Tibial artery (tissue), 4 donors: ENCODE measurements at regions not wholly inside any gene's neighbourhood (a gene's known extent, or its start where the extent isn't known, plus 50 kb on each side); places are given as distances from the start of the nearest gene placed in this dataset.
A peak's percentile ranks its signal among the peaks of the same experiment; 100 is the strongest.
"Not testable (repeated sequence)": the region's sequence is repeated elsewhere in the genome, so short reads cannot be mapped to it uniquely, and the experiment has no call there.

Experiments
- DNase-seq, 2 donors: peaks; one replicate each; pipeline ENCODE4 v3.0.0-alpha.2; 2019
- H3K27ac ChIP-seq, 2 donors: fragments of 200-600 bp; sonication (generic) in 1 of 2; 1 replicate in 1 of 2; 2 replicates in 1 of 2; pipeline ENCODE4 v1.5.1; 2018 to 2019; ENCODE audit warnings: mild to moderate bottlenecking in 1 of 2
- H3K27me3 ChIP-seq, 2 donors: fragments of 200-600 bp; sonication (generic) in 1 of 2; one replicate each; pipeline versions ENCODE4 v1.5.1 to v1.6.0; 2016 to 2019
- H3K36me3 ChIP-seq, 3 donors: fragments of 200-600 bp; sonication (generic) in 2 of 3; one replicate each; pipeline ENCODE4 v1.5.1; 2016 to 2019; ENCODE audit warnings: mild to moderate bottlenecking in 2 of 3
- H3K4me1 ChIP-seq, 4 donors: fragments of 200-600 bp; sonication (generic) in 2 of 4; 1 replicate in 3 of 4; 2 replicates in 1 of 4; pipeline ENCODE4 v1.5.1; 2016 to 2019
- H3K4me3 ChIP-seq, 2 donors: fragments of 200-600 bp; sonication (generic) in 1 of 2; 1 replicate in 1 of 2; 2 replicates in 1 of 2; pipeline ENCODE4 v1.5.1; 2018 to 2019; ENCODE audit warnings: mild to moderate bottlenecking in 2 of 2
- H3K9me3 ChIP-seq, 3 donors: fragments of 200-600 bp; sonication (generic) in 1 of 3; one replicate each; pipeline ENCODE4 v1.5.1; 2016 to 2019
- intact Hi-C: fragments of 100-400 bp; cut with DNase I; formaldehyde crosslinking; loops from one replicate; pipeline ENCODE4 v1.15.0; 2023; ENCODE audit warnings: low total_unique reads
- TF ChIP-seq, protein P1 (sequence below), 2 experiments: fragments of 200-600 bp in 1 of 2; fragments of 450-650 bp in 1 of 2; IDR thresholded peaks; one replicate each; pipeline ENCODE4 v1.5.1; 2017 to 2019; ENCODE audit warnings: antibody characterized with exemption in 2 of 2, mild to moderate bottlenecking in 1 of 2, moderate library complexity in 1 of 2

DNA sequence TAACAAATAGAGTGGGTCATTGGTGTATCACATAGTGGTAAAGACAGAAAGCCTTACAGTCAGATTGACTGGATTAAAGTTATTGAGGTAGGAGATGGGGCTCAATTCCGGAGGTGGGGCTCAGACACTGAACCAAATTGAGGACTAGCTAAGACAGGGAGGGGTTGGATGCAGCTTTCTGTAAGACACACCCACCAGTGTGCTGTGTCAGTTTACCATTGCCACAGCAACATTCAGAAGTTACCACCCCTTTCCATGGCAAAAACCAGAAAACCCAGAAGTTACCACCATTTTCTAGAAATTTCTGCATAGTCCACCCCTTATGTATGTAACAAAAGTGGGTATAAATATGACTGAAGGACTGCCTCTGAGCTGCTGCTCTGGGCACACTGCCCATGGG lies 167.6 kb upstream of the TMEM72 start:
- Histone ChIP-seq H3K27me3 (no peaks in the 10 kb centered on the region), H3K36me3 (no peaks in the 10 kb centered on the region), H3K9me3 (no peaks in the 10 kb centered on the region), H3K4me1 (no peaks in the 10 kb centered on the region), H3K4me3 (no peak overlapping the region), H3K27ac (no peak overlapping the region)
- TF ChIP-seq, protein P1, sequence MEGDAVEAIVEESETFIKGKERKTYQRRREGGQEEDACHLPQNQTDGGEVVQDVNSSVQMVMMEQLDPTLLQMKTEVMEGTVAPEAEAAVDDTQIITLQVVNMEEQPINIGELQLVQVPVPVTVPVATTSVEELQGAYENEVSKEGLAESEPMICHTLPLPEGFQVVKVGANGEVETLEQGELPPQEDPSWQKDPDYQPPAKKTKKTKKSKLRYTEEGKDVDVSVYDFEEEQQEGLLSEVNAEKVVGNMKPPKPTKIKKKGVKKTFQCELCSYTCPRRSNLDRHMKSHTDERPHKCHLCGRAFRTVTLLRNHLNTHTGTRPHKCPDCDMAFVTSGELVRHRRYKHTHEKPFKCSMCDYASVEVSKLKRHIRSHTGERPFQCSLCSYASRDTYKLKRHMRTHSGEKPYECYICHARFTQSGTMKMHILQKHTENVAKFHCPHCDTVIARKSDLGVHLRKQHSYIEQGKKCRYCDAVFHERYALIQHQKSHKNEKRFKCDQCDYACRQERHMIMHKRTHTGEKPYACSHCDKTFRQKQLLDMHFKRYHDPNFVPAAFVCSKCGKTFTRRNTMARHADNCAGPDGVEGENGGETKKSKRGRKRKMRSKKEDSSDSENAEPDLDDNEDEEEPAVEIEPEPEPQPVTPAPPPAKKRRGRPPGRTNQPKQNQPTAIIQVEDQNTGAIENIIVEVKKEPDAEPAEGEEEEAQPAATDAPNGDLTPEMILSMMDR (IDR thresholded peaks at IDR 0.05) = no peak
- intact Hi-C loops = no loop called here
- no peak for DNase-seq

DNA sequence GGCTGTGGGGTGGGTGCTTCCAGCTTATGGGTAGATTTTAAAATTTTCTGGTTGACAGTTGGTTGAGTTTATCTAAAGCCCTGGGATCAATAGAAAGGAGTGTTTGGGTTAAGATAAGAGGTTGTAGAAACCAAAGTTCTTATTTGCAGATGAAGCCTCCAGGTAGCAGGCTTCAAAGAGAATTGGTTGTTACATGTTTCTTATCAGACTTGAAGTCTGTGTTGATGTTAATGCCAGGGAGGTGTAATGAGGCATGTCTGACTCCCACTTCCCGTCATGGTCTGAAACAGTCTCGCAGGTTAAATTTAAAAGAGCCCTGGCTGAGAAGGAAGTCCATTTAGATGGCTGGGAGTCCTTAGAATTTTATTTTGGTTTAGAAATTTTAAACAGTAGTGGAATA lies 165.2 kb upstream of the TMEM72 start:
- Histone ChIP-seq H3K36me3 (no peaks in the 10 kb centered on the region), H3K4me3 (no peak overlapping the region), H3K27me3 (no peaks in the 10 kb centered on the region), H3K9me3 (no peaks in the 10 kb centered on the region), H3K27ac (no peak overlapping the region), H3K4me1 (no peaks in the 10 kb centered on the region)
- TF ChIP-seq, protein P1 (IDR thresholded peaks at IDR 0.05) = no peak
- intact Hi-C loops = no loop called here
- no peak for DNase-seq

DNA sequence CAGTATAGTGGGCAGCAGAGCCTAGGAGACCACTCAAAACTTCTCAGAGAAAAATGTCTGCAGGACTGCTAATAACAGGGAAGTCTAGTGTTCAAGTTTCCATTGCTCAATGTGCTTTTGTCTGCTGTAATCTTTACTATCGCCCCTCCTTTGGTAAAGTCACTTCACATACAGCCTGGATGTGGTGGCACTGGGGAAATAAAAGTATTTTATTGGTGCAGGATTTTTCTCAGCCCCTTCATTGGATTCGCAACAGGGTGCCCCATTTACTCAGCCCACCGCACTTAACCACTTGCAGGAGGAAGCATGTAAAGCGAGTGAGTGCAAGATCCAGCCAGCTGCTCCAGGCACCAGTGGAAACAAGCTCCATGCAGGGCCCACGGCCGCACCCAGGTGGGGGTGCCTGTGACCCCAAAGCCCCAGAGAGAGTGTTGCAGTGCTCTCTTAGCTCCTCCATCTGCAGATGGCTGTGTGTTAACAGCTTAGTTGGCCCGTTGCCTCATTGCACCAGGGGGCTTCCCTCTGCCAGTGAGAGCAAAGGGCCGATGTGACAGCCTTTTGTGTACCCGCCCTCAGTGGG lies 163.5 kb upstream of the TMEM72 start:
- TF ChIP-seq, protein P1 (IDR thresholded peaks at IDR 0.05) = no peak
- no peaks in the 10 kb centered on the region for H3K9me3 ChIP-seq
- intact Hi-C loops = no loop called here
- H3K36me3 ChIP-seq = no peaks in the 10 kb centered on the region
- H3K4me1 ChIP-seq = peaks cover 0 to 8% (median 2%) of the 10 kb centered on the region in 4 donors
- H3K27ac ChIP-seq = no peak overlapping the region
- no peaks in the 10 kb centered on the region for H3K27me3 ChIP-seq
- no peak for DNase-seq
- no peak overlapping the region for H3K4me3 ChIP-seq

DNA sequence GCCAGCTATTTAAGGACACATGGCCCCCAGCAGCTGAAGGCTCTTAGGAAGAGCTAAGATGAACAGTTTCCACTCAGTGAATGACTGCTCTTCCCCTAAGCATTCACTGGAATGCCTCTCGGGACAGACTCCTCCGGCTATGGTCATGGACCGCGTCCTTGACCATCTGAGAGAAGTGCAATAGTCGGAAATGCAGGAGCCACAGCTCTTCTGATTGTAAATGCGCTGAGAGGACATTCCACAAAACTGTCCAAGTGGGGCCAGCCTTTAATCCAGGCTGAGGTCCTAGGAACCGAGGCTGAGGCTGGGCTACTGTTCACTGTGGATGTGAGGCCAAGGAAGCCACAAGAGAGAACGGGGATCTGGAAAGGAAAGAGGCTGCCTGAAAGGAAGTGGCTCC lies 162.0 kb upstream of the TMEM72 start:
- intact Hi-C loops = no loop called here
- TF ChIP-seq, protein P1 (IDR thresholded peaks at IDR 0.05) = no peak

DNA sequence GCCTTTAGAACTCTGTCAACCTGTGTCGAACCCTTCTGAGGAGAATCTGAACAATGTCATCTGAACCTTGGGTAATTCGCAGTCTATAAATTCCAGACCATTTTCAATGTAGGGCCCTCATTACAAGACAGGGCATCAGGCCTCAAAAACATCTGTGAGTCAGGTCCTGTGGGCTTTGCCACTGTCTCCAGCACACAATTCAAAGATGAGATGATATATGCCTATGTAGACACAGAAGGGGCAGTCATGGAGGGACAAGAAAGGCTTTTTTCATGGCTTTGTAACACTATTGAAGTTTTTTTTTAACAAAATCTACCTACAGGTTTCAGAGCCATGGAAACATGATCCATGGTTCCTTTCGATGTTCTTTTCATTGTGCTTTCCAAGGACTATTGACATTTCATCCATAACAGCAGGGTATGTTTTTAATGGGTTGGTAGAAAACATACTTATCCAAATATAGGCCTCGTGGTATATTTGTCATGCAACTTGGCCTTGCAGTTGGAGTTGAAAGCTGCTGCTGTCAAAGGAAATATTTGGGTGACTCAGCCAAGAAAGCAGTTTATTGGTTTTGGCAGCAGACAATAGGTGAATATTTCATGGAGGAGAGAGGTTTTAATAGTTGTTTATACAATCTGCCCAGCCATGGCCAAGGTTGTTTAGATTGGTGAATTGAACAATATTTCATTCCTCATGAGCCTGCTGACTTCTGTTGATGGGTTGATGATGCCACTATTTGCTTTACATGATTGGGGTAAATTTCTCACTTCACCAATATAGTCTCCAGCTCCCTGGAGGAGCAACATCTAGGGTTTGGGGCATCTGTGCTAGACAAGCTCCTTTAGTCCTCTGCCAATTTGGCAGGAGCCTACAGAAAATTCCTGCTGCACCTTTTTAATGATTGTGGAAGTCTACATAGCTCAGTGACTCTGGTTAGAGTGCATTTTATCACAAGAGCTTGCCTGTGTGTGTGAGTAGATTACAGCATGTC lies 158.4 kb upstream of the TMEM72 start:
- Histone ChIP-seq H3K36me3 (no peaks in the 10 kb centered on the region), H3K4me1 (peaks cover 0 to 34% (median 13%) of the 10 kb centered on the region in 4 donors), H3K4me3 (no peak overlapping the region), H3K27me3 (no peaks in the 10 kb centered on the region), H3K9me3 (no peaks in the 10 kb centered on the region), H3K27ac (peak overlapping the region in 1 of 2 donors; percentile 11)
- TF ChIP-seq, protein P1 (IDR thresholded peaks at IDR 0.05) = no peak
- intact Hi-C loops = no loop called here
- no peak for DNase-seq

More for the DNA sequence above, 162.0 kb upstream of the TMEM72 start:
- H3K27ac ChIP-seq = no peak overlapping the region
- no peaks in the 10 kb centered on the region for H3K36me3 ChIP-seq
- H3K4me1 ChIP-seq = peaks cover 0 to 20% (median 8%) of the 10 kb centered on the region in 4 donors
- H3K27me3 ChIP-seq = no peaks in the 10 kb centered on the region
- H3K9me3 ChIP-seq = no peaks in the 10 kb centered on the region
- no peak overlapping the region for H3K4me3 ChIP-seq
- no peak for DNase-seq

DNA sequence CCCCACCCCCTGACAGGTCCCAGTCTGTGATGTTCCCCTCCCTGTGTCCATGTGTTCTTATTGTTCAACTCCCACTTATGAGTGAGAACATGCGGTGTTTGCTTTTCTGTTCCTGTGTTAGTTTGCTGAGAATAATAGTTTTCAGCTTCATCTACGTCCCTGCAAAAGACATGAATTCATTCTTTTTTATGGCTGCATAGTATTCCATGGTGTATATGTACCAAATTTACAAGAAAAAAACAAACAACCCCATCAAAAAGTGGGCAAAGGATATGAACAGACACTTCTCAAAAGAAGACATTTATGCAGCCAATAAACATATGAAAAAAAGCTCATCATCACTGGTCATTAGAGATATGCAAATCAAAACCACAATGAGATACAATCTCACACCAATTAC lies 156.8 kb upstream of the TMEM72 start:
- not testable (repeated sequence) for H3K36me3 ChIP-seq, DNase-seq

More for the DNA sequence above, 156.8 kb upstream of the TMEM72 start:
- intact Hi-C loops, H3K27me3 ChIP-seq, H3K27ac ChIP-seq, H3K4me3 ChIP-seq, H3K9me3 ChIP-seq: not testable (repeated sequence)
- peaks cover 0 to 34% (median 13%) of the 10 kb centered on the region in 4 donors for H3K4me1 ChIP-seq
